ENCODE measurements at regions not wholly inside any gene's neighbourhood (a gene's known extent, or its start where the extent isn't known, plus 50 kb on each side); places are given as distances from the start of the nearest gene placed in this dataset.

DNA sequence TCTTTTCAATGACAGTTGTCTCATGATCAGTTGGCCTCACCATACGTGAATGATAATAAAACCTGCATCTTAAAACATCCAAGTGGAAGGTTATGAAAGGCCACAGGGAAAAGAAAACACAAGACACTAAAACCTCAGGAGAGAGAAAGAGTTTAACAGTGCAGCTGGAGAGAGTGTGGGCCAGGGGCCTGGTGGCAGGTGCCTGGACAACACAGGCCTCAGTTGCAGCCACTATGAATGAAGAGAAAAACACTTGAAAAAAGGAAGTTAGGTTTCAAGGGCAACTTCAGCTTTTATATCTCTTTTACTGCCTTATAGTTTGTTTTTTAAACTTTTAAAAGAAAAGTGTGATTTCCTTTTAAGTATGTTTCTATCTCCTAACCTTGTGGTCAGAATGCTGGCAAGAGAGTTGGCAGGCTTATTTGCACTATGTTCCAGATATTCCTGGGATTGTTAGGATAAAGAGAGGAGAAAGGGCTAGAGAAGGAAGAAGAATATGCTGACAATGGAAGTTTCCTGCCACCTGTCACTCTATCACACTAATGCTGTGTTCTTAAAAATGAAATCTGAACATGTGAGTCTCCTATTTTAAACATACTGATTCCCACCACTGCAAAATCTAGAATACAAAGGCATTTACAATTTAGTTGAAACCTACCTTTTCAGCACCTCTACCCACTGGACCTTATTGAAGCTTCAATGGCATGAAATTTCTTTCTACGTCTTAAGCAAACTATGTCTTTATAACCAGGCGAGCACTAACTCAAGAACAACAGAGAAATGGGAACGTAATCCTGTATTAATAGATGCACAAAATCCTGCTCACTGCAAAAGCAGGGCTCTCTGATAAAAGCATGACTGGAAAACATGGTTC is 222.4 kb downstream of the CD83 start:
- no peak for TF ChIP-seq EZH2 (IDR thresholded peaks at IDR 0.05; ENCODE audit: low read depth, unreplicated experiment)
- TF ChIP-seq, protein P1, sequence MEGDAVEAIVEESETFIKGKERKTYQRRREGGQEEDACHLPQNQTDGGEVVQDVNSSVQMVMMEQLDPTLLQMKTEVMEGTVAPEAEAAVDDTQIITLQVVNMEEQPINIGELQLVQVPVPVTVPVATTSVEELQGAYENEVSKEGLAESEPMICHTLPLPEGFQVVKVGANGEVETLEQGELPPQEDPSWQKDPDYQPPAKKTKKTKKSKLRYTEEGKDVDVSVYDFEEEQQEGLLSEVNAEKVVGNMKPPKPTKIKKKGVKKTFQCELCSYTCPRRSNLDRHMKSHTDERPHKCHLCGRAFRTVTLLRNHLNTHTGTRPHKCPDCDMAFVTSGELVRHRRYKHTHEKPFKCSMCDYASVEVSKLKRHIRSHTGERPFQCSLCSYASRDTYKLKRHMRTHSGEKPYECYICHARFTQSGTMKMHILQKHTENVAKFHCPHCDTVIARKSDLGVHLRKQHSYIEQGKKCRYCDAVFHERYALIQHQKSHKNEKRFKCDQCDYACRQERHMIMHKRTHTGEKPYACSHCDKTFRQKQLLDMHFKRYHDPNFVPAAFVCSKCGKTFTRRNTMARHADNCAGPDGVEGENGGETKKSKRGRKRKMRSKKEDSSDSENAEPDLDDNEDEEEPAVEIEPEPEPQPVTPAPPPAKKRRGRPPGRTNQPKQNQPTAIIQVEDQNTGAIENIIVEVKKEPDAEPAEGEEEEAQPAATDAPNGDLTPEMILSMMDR (conservative IDR thresholded peaks at IDR 0.05; ENCODE audit: low read depth in 2 of 2), result no peak
- no peak for TF ChIP-seq POLR2AphosphoS5 (IDR thresholded peaks at IDR 0.05; ENCODE audit: low read depth)
- TF ChIP-seq, protein P2, sequence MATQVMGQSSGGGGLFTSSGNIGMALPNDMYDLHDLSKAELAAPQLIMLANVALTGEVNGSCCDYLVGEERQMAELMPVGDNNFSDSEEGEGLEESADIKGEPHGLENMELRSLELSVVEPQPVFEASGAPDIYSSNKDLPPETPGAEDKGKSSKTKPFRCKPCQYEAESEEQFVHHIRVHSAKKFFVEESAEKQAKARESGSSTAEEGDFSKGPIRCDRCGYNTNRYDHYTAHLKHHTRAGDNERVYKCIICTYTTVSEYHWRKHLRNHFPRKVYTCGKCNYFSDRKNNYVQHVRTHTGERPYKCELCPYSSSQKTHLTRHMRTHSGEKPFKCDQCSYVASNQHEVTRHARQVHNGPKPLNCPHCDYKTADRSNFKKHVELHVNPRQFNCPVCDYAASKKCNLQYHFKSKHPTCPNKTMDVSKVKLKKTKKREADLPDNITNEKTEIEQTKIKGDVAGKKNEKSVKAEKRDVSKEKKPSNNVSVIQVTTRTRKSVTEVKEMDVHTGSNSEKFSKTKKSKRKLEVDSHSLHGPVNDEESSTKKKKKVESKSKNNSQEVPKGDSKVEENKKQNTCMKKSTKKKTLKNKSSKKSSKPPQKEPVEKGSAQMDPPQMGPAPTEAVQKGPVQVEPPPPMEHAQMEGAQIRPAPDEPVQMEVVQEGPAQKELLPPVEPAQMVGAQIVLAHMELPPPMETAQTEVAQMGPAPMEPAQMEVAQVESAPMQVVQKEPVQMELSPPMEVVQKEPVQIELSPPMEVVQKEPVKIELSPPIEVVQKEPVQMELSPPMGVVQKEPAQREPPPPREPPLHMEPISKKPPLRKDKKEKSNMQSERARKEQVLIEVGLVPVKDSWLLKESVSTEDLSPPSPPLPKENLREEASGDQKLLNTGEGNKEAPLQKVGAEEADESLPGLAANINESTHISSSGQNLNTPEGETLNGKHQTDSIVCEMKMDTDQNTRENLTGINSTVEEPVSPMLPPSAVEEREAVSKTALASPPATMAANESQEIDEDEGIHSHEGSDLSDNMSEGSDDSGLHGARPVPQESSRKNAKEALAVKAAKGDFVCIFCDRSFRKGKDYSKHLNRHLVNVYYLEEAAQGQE (IDR thresholded peaks at IDR 0.05; ENCODE audit: unreplicated experiment), result no peak
- no peak for TF ChIP-seq CREB1 (CRISPR knock-in tag; IDR thresholded peaks at IDR 0.05; ENCODE audit: low read depth)
- no peak for TF ChIP-seq NANOG (IDR thresholded peaks at IDR 0.05; ENCODE audit: borderline replicate concordance)
- TF ChIP-seq ZNF114 (CRISPR knock-in tag; IDR thresholded peaks at IDR 0.05), result no peak
- no peak for TF ChIP-seq JUNB (IDR thresholded peaks at IDR 0.05; ENCODE audit: unreplicated experiment)
- TF ChIP-seq, protein P3, sequence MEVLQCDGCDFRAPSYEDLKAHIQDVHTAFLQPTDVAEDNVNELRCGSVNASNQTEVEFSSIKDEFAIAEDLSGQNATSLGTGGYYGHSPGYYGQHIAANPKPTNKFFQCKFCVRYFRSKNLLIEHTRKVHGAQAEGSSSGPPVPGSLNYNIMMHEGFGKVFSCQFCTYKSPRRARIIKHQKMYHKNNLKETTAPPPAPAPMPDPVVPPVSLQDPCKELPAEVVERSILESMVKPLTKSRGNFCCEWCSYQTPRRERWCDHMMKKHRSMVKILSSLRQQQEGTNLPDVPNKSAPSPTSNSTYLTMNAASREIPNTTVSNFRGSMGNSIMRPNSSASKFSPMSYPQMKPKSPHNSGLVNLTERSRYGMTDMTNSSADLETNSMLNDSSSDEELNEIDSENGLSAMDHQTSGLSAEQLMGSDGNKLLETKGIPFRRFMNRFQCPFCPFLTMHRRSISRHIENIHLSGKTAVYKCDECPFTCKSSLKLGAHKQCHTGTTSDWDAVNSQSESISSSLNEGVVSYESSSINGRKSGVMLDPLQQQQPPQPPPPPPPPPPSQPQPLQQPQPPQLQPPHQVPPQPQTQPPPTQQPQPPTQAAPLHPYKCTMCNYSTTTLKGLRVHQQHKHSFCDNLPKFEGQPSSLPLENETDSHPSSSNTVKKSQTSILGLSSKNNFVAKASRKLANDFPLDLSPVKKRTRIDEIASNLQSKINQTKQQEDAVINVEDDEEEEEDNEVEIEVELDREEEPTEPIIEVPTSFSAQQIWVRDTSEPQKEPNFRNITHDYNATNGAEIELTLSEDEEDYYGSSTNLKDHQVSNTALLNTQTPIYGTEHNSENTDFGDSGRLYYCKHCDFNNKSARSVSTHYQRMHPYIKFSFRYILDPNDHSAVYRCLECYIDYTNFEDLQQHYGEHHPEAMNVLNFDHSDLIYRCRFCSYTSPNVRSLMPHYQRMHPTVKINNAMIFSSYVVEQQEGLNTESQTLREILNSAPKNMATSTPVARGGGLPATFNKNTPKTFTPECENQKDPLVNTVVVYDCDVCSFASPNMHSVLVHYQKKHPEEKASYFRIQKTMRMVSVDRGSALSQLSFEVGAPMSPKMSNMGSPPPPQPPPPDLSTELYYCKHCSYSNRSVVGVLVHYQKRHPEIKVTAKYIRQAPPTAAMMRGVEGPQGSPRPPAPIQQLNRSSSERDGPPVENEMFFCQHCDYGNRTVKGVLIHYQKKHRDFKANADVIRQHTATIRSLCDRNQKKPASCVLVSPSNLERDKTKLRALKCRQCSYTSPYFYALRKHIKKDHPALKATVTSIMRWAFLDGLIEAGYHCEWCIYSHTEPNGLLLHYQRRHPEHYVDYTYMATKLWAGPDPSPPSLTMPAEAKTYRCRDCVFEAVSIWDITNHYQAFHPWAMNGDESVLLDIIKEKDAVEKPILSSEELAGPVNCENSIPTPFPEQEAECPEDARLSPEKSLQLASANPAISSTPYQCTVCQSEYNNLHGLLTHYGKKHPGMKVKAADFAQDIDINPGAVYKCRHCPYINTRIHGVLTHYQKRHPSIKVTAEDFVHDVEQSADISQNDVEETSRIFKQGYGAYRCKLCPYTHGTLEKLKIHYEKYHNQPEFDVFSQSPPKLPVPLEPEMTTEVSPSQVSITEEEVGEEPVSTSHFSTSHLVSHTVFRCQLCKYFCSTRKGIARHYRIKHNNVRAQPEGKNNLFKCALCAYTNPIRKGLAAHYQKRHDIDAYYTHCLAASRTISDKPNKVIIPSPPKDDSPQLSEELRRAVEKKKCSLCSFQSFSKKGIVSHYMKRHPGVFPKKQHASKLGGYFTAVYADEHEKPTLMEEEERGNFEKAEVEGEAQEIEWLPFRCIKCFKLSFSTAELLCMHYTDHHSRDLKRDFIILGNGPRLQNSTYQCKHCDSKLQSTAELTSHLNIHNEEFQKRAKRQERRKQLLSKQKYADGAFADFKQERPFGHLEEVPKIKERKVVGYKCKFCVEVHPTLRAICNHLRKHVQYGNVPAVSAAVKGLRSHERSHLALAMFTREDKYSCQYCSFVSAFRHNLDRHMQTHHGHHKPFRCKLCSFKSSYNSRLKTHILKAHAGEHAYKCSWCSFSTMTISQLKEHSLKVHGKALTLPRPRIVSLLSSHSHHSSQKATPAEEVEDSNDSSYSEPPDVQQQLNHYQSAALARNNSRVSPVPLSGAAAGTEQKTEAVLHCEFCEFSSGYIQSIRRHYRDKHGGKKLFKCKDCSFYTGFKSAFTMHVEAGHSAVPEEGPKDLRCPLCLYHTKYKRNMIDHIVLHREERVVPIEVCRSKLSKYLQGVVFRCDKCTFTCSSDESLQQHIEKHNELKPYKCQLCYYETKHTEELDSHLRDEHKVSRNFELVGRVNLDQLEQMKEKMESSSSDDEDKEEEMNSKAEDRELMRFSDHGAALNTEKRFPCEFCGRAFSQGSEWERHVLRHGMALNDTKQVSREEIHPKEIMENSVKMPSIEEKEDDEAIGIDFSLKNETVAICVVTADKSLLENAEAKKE (CRISPR knock-in tag; IDR thresholded peaks at IDR 0.05), result no peak
